Esophagus squamous epithelium (tissue), 5 donors: ENCODE measurements at regions not wholly inside any gene's neighbourhood (a gene's known extent, or its start where the extent isn't known, plus 50 kb on each side); places are given as distances from the start of the nearest gene placed in this dataset.

ENCODE experiments used
- DNase-seq: peaks from one replicate; lab custom pipeline; 2025; lab: John Stamatoyannopoulos, UW
- H3K27ac ChIP-seq, 4 donors: fragments of 200-600 bp; sonication (generic); one replicate each; pipeline ENCODE4 v1.5.1; 2016 to 2019; ENCODE audit warnings: mild to moderate bottlenecking in 1 of 4
- H3K27me3 ChIP-seq, 4 donors: fragments of 200-600 bp; sonication (generic); 1 replicate in 3 of 4; 2 replicates in 1 of 4; pipeline versions ENCODE4 v1.5.1 to v1.6.0; 2017 to 2021; ENCODE audit warnings: antibody characterized with exemption in 1 of 4
- H3K36me3 ChIP-seq, 3 donors: fragments of 200-600 bp; sonication (generic); one replicate each; pipeline ENCODE4 v1.5.1; 2016 to 2019
- H3K4me1 ChIP-seq, 3 donors: fragments of 200-600 bp; sonication (generic); one replicate each; pipeline ENCODE4 v1.5.1; 2017 to 2019
- H3K4me3 ChIP-seq, 4 donors: fragments of 200-600 bp; sonication (generic); 1 replicate in 3 of 4; 2 replicates in 1 of 4; pipeline ENCODE4 v1.5.1; 2016 to 2019; ENCODE audit warnings: mild to moderate bottlenecking in 2 of 4, moderate library complexity in 1 of 4
- H3K9me3 ChIP-seq, 3 donors: fragments of 200-600 bp; sonication (generic); one replicate each; pipeline ENCODE4 v1.5.1; 2016 to 2019
- POLR2A ChIP-seq, 4 donors: fragments of 450-650 bp; IDR thresholded peaks; one replicate each; pipeline ENCODE4 v1.6.1; 2017; ENCODE audit warnings: antibody characterized with exemption in 4 of 4, mild to moderate bottlenecking in 4 of 4, moderate library complexity in 3 of 4
- WGBS, 2 donors: methylation state at CpG; one replicate each; pipeline ENCODE4 v1.1.5; 2018; 5-methylcytosine and 5-hydroxymethylcytosine counted together
- intact Hi-C: fragments of 100-400 bp; cut with DNase I; formaldehyde crosslinking; loops from one replicate; pipeline ENCODE4 v1.15.0; 2022
- TF ChIP-seq, protein P1 (sequence below), 6 experiments: fragments of 450-650 bp in 4 of 6; fragments of 200-600 bp in 2 of 6; sonication (generic) in 2 of 6; IDR thresholded peaks; one replicate each; pipeline ENCODE4 v1.5.1; 2016 to 2019; ENCODE audit warnings: antibody characterized with exemption in 6 of 6, mild to moderate bottlenecking in 4 of 6, moderate library complexity in 4 of 6
- donor health status: DM: yes; HTN: yes; CAD: no.

DNA sequence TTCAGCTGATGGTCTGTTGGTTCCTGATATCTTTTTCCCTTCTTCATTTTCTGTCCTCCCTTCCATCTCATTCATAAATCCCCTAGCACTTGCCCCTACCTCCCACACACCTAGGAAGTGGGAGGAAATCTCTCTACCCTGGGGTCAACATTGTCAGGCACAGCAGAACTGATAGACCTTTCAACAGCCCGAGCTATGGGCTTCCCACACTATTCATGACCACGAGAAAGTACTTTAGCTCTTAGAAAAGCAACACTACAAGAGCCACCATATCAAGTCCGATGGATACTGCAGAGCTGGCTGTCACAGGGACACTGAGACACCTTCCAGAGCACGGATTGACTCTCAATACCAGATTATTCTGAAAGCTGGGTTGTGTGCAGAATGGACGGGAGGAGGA lies 180.6 kb upstream of the NEBL start:
- no peak overlapping the region for H3K4me3 ChIP-seq
- intact Hi-C loops, result loop anchor here (5.0 kb wide), 1 partner anchor 195 kb away; no protein-coding TSS in a partner anchor
- H3K9me3 ChIP-seq, result no peaks in the 10 kb centered on the region
- no peak for DNase-seq
- no peaks in the 10 kb centered on the region for H3K36me3 ChIP-seq
- TF ChIP-seq POLR2A (IDR thresholded peaks at IDR 0.05), result no peak
- TF ChIP-seq, protein P1, sequence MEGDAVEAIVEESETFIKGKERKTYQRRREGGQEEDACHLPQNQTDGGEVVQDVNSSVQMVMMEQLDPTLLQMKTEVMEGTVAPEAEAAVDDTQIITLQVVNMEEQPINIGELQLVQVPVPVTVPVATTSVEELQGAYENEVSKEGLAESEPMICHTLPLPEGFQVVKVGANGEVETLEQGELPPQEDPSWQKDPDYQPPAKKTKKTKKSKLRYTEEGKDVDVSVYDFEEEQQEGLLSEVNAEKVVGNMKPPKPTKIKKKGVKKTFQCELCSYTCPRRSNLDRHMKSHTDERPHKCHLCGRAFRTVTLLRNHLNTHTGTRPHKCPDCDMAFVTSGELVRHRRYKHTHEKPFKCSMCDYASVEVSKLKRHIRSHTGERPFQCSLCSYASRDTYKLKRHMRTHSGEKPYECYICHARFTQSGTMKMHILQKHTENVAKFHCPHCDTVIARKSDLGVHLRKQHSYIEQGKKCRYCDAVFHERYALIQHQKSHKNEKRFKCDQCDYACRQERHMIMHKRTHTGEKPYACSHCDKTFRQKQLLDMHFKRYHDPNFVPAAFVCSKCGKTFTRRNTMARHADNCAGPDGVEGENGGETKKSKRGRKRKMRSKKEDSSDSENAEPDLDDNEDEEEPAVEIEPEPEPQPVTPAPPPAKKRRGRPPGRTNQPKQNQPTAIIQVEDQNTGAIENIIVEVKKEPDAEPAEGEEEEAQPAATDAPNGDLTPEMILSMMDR (IDR thresholded peaks at IDR 0.05), result no peak
- H3K4me1 ChIP-seq, result peaks cover 0 to 4% (median 0%) of the 10 kb centered on the region in 3 donors
- no peak overlapping the region for H3K27ac ChIP-seq
- no peaks in the 10 kb centered on the region for H3K27me3 ChIP-seq
- WGBS, 2 donors, result 66 to 69% methylated on average over 5 of the region's 5 CpGs

DNA sequence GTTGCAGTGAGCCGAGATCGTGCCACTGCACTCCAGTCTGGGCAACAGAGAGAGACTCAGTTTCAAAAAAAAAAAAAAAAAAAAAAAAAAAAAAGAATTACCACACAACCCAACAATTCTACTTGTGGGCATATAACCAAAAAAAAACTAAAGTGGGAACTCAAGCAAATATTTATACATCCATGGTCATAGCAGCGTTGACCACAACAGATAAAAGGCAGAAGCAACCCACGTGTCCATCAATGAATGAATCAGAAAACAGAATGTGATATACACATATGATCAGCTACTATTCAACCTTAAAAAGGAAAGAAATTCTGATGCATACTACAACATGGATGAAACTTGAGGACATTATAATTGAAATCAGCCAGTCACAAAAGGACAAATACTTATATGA lies 179.3 kb upstream of the NEBL start:
- no peak for TF ChIP-seq POLR2A (IDR thresholded peaks at IDR 0.05)
- TF ChIP-seq, protein P1 (IDR thresholded peaks at IDR 0.05), result no peak
- WGBS, 2 donors, result 59 to 84% methylated on average over 2 to 4 of the region's 4 CpGs
- Histone ChIP-seq H3K27ac (no peak overlapping the region), H3K9me3 (no peaks in the 10 kb centered on the region), H3K4me3 (no peak overlapping the region), H3K36me3 (no peaks in the 10 kb centered on the region), H3K27me3 (no peaks in the 10 kb centered on the region), H3K4me1 (peaks cover 0 to 4% (median 0%) of the 10 kb centered on the region in 3 donors)
- intact Hi-C loops, result loop anchor here (5.0 kb wide), 1 partner anchor 196 kb away; no protein-coding TSS in a partner anchor
- no peak for DNase-seq

DNA sequence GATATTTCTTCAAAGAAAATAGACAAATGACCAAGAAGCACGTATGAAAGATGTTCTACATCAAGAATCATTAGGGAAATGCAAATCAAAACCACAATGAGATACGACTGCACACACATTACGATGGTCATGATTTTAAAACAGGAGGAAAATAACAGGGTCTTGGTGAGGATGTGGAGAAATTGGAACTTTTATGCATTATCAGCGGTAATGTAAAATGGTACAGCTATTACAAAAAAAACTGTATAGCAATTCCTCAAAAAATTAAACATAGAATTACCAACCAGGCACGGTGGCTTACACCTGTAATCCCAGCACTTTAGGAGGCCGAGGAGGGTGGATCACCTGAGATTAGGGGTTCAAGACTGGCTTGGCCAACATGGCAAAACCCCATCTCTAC lies 178.8 kb upstream of the NEBL start:
- H3K4me1 ChIP-seq, result peaks cover 0 to 4% (median 0%) of the 10 kb centered on the region in 3 donors
- no peak overlapping the region for H3K27ac ChIP-seq
- 73 to 79% methylated on average over 6 of the region's 6 CpGs for WGBS, 2 donors
- no peaks in the 10 kb centered on the region for H3K27me3 ChIP-seq
- no peak for DNase-seq
- no peaks in the 10 kb centered on the region for H3K36me3 ChIP-seq
- intact Hi-C loops, result loop anchor here (5.0 kb wide), 1 partner anchor 196 kb away; no protein-coding TSS in a partner anchor
- H3K9me3 ChIP-seq, result no peaks in the 10 kb centered on the region
- H3K4me3 ChIP-seq, result no peak overlapping the region
- TF ChIP-seq POLR2A (IDR thresholded peaks at IDR 0.05), result no peak
- TF ChIP-seq, protein P1 (IDR thresholded peaks at IDR 0.05), result no peak

DNA sequence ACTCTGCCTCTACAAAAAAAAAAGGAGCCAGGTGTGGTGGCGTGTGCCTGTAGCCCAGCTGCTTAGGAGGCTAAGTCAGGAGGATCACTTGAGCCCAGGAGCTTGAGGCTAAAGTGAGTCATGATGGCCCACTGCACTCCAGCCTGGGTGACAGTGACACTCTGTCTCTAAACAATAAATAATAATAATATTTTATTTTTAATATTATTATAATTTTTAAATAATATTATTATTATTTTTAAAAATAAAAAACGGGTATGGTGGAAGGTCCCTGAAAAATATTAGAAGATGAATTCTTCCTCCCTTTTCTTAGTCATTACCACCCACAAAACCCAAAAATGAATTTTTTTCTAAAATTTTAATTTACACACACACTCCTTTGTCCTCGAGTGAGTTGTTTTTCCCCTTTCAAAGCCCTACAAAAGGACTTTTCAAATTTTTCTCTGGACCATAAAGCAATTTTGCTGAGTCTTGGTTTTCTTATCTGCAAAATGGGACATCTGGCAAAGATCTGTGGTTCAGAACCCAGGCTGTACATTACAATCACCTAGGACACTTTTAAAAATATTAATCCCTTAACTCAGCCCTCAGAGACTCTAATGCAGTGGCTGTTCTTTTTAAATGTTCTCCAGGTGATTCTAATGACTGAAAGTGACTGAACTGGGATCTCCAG lies 174.0 kb upstream of the NEBL start:
- no peak overlapping the region for H3K4me3 ChIP-seq
- H3K27ac ChIP-seq, result no peak overlapping the region
- H3K36me3 ChIP-seq, result no peaks in the 10 kb centered on the region
- H3K4me1 ChIP-seq, result no peaks in the 10 kb centered on the region
- TF ChIP-seq POLR2A (IDR thresholded peaks at IDR 0.05), result no peak
- TF ChIP-seq, protein P1 (IDR thresholded peaks at IDR 0.05), result no peak
- intact Hi-C loops, result no loop called here
- H3K27me3 ChIP-seq, result no peaks in the 10 kb centered on the region
- 55 to 64% methylated on average over 3 of the region's 3 CpGs for WGBS, 2 donors
- no peaks in the 10 kb centered on the region for H3K9me3 ChIP-seq
- no peak for DNase-seq

DNA sequence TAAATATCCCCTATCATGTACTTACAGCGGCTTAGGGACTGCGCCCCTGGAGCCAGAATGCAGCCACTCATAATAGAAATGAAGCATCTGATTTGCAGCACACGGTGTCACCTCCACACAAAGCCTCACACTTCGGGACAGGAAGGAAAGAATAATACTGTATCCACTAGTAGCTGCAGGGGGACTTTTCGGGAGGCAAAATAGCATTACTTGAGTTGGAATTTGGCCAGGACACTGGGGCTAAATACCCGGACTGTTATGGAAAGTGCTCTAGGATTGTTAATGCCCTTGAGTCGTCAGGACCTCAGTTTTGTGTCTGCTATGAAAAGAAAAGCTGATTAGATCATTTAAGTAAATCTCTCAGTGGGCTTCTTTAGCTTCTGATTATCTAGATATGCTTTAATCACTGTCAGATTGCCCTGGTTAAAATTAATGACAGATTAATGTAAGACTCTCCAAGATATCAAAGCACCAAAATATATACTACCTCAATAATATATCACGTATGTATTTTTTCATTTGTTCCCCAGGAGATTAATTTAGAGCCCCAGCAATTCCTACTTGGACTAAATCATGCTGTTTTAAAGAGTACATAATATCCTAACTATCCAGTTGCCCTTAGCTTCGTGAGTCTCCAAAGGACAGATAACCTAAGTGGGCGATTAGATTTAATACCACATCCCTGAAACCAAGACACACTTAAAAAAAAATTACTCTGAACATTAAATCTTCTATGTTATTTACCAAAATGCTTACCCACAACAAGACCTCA lies 173.0 kb upstream of the NEBL start:
- Histone ChIP-seq H3K27ac (no peak overlapping the region), H3K4me1 (no peaks in the 10 kb centered on the region), H3K27me3 (no peaks in the 10 kb centered on the region), H3K9me3 (no peaks in the 10 kb centered on the region), H3K36me3 (no peaks in the 10 kb centered on the region), H3K4me3 (no peak overlapping the region)
- WGBS, 2 donors, result 54 to 56% methylated on average over 10 of the region's 10 CpGs
- intact Hi-C loops, result no loop called here
- DNase-seq, result no peak
- no peak for TF ChIP-seq POLR2A (IDR thresholded peaks at IDR 0.05)
- TF ChIP-seq, protein P1 (IDR thresholded peaks at IDR 0.05), result no peak
